Aorta (tissue), 5 donors: ENCODE measurements at regions not wholly inside any gene's neighbourhood (a gene's known extent, or its start where the extent isn't known, plus 50 kb on each side); places are given as distances from the start of the nearest gene placed in this dataset.

Source experiments
- ATAC-seq: fragments of 200-7000 bp; cut with Tn5 transposase; one replicate; pipeline ENCODE4 v1.9.1; 2022; ENCODE audit warnings: moderate library complexity; ENCODE audit not compliant: low FRiP score
- DNase-seq, 2 donors: peaks; one replicate each; pipeline ENCODE4 v3.0.0-alpha.2; 2020
- H3K27ac ChIP-seq, 2 donors: one replicate each; pipeline ENCODE4 v1.5.1; 2013; ENCODE audit warnings: low read length in 2 of 2, mild to moderate bottlenecking in 2 of 2, moderate library complexity in 2 of 2, control low read depth in 1 of 2, inconsistent platforms in 1 of 2, low read depth in 1 of 2
- H3K27me3 ChIP-seq, 2 donors: one replicate each; pipeline ENCODE4 v1.6.1; 2013; ENCODE audit warnings: control low read depth in 1 of 2, low read length in 1 of 2, mild to moderate bottlenecking in 1 of 2, moderate library complexity in 1 of 2; ENCODE audit not compliant: insufficient read depth in 2 of 2, control insufficient read depth in 1 of 2
- H3K36me3 ChIP-seq, 2 donors: one replicate each; pipeline ENCODE4 v1.6.1; 2013; ENCODE audit warnings: control low read depth in 1 of 2, low read length in 1 of 2, mild to moderate bottlenecking in 1 of 2; ENCODE audit not compliant: insufficient read depth in 2 of 2, control insufficient read depth in 1 of 2
- H3K4me1 ChIP-seq, 2 donors: one replicate each; pipeline ENCODE4 v1.6.1; 2013; ENCODE audit warnings: low read length in 2 of 2, control low read depth in 1 of 2, mild to moderate bottlenecking in 1 of 2, moderate library complexity in 1 of 2; ENCODE audit not compliant: insufficient read depth in 2 of 2, control insufficient read depth in 1 of 2
- H3K4me3 ChIP-seq, 2 donors: one replicate each; pipeline ENCODE4 v1.5.1; 2013; ENCODE audit warnings: low read length in 2 of 2, control low read depth in 1 of 2, mild to moderate bottlenecking in 1 of 2
- H3K9me3 ChIP-seq: one replicate; pipeline ENCODE4 v1.6.1; 2013; ENCODE audit warnings: mild to moderate bottlenecking, low read length; ENCODE audit not compliant: control insufficient read depth
- WGBS, 2 donors: extraction: QIAGEN DNeasy Blood & Tissue Kit; methylation state at CpG; one replicate each; pipeline ENCODE4 v1.1.7; 2013; 5-methylcytosine and 5-hydroxymethylcytosine counted together
- intact Hi-C, 2 donors: fragments of 100-400 bp; cut with DNase I; formaldehyde crosslinking; loops; one replicate each; pipeline versions ENCODE4 v1.14.2 to v1.15.0; 2022
- donor health status: healthy with polysubstance abuse.
- donor health status: Bipolar disorder and iron deficiency.
- donor health status: DM: no; HTN: no; CAD: no.
- donor health status: DM: no; HTN: no; CAD: no.
- donor health status: DM: yes; HTN: yes; CAD: no.

DNA sequence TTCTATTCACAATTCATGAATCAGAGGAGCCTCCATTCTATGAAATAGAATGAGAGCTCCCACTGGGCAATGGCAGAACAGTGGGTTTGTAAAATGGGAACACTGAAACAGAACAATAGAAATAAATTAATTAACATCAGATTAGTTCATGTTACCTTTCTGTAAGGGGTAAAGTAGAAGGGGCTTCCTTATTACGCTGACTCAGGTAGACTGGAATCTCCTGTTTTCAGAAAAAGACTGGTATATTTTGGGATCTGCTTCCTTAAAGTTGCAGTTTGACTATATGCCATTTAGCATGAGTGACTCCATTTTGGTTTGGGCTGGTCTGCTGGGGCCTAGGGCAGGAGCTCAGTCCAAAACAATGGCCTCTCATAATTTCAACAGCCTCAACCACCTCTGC is 52.8 kb upstream of the ZFAND3 start:
- 87 to 88% methylated on average over 1 of the region's 1 CpG for WGBS, 2 donors
- no peaks in the 10 kb centered on the region for H3K9me3 ChIP-seq
- intact Hi-C loops, result no loop called here

DNA sequence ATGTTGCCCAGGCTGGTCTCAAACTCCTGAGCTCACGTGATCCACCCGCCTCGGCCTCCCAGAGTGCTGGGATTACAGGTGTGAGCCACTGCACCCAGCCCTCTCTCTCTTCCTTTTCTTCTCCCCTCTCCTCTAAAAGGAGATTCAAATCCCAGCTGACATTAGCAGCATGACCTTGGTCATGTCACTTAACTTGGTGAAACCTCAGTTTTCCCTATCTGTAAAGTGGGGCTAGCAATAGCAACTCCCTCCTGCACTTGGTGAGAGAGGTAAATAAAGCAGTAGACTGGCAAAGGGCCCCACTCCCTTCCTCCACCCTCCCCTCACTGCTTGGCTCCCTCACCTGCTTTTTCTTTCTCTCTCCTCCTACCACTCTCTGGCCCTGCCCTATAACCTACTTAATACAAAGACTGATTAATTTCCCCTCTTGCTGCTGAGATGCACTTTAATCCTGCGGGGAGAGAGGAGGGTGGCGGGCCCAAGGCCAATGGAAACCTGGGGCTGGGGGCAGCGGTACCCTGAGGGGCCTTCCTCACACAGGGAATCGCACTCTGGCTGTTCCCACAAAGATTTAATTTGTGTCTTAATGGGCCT is 54.2 kb upstream of the ZFAND3 start:
- ATAC-seq, result no peak
- Histone ChIP-seq H3K4me3 (no peak overlapping the region), H3K9me3 (no peaks in the 10 kb centered on the region), H3K27ac (no peak overlapping the region), H3K36me3 (no peaks in the 10 kb centered on the region), H3K27me3 (no peaks in the 10 kb centered on the region), H3K4me1 (no peaks in the 10 kb centered on the region)
- WGBS, 2 donors, result 76 to 82% methylated on average over 7 of the region's 7 CpGs
- intact Hi-C loops, result no loop called here
- peak in 1 of 2 donors; percentile 9 for DNase-seq

More for the DNA sequence above, 52.8 kb upstream of the ZFAND3 start:
- Histone ChIP-seq H3K27ac (no peak overlapping the region), H3K36me3 (no peaks in the 10 kb centered on the region), H3K4me1 (no peaks in the 10 kb centered on the region), H3K27me3 (no peaks in the 10 kb centered on the region), H3K4me3 (no peak overlapping the region)
- DNase-seq, result no peak
- ATAC-seq, result no peak

DNA sequence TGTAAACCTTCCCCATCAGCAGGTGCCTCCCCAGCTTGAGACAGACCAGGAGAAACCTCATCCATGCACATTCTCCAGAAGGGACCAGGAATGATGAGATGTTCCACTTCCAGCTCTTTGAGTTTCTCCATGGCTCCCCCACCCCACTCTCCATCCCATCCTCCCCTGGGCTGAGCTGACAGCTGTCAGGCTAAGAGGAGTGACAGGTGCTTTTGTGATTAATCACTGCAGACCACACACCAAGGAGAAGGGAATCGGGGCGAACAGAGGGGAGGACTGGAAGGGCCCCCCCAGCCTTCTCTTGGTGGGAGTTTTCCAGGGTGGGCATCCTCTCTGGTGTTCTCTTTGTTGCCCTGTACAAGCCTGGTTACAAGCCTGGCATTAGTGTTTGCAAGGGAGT is 56.1 kb upstream of the ZFAND3 start:
- ATAC-seq (no peak), DNase-seq (no peak)
- Histone ChIP-seq H3K27ac (no peak overlapping the region), H3K27me3 (no peaks in the 10 kb centered on the region), H3K36me3 (no peaks in the 10 kb centered on the region), H3K4me3 (no peak overlapping the region), H3K9me3 (no peaks in the 10 kb centered on the region), H3K4me1 (no peaks in the 10 kb centered on the region)
- intact Hi-C loops, result no loop called here
- WGBS, 2 donors, result 83 to 86% methylated on average over 2 of the region's 2 CpGs

DNA sequence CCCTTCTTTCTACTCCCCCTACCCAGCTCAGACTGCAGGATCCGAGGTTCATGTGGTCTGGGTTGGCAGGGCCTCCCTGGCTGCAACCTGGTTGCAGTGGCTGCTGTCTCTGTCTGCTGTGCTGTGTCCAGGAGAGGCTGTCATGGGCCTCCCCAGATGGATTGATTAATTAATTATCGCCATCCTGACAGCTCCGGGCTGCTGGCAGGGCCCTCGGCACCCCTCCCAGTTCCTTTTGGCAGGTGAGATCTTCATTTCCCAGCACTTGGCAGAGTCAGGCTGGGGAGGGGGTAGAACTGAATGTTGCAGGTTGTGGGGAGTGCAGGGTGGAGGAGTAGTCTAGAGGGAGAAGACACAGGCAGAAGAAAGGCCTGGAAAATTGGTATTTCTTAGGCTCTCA is 56.7 kb upstream of the ZFAND3 start:
- ATAC-seq (no peak), DNase-seq (no peak)
- Histone ChIP-seq H3K4me1 (no peaks in the 10 kb centered on the region), H3K27ac (no peak overlapping the region), H3K36me3 (no peaks in the 10 kb centered on the region), H3K9me3 (no peaks in the 10 kb centered on the region), H3K4me3 (no peak overlapping the region), H3K27me3 (no peaks in the 10 kb centered on the region)
- 85 to 87% methylated on average over 4 of the region's 4 CpGs for WGBS, 2 donors
- intact Hi-C loops, result no loop called here

DNA sequence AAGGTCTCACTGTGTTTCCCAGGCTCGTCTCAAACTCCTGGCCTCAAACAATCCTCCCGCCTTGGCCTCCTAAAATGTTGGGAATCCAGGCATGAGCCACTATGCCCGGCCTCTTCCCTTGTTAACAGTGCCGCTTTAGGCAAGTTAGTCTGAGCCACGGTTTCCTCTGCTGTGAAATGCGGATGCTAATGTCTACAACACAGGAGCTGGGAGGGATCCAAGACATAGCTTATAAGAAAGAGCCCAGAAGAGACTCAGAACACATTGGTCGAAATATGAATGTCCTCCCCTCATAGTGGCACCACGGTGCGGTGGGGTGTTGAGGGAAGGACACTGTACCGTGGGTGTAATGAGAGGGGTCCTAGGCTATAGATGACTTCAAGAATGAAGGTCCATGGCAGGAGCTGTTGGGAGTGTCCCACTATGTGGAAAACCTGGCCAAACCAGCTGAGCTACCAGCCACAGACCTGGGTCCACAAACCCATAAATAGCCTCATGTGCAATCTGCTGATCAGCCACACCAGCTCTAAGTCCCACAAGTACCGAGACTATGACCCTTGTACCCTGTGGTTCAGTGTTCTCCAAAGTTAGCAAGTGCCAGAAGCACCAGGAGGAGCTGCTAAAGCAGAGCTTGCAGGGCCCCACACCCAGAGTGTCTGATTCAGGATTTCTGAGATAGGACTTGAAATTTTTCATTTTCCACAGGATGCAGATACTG is 57.8 kb upstream of the ZFAND3 start:
- H3K9me3 ChIP-seq, result no peaks in the 10 kb centered on the region
- intact Hi-C loops, result no loop called here
- no peaks in the 10 kb centered on the region for H3K27me3 ChIP-seq
- ATAC-seq, result no peak
- H3K36me3 ChIP-seq, result no peaks in the 10 kb centered on the region
- DNase-seq, result no peak
- WGBS, 2 donors, result 88 to 95% methylated on average over 11 of the region's 11 CpGs
- H3K27ac ChIP-seq, result no peak overlapping the region
- no peak overlapping the region for H3K4me3 ChIP-seq
- H3K4me1 ChIP-seq, result no peaks in the 10 kb centered on the region

DNA sequence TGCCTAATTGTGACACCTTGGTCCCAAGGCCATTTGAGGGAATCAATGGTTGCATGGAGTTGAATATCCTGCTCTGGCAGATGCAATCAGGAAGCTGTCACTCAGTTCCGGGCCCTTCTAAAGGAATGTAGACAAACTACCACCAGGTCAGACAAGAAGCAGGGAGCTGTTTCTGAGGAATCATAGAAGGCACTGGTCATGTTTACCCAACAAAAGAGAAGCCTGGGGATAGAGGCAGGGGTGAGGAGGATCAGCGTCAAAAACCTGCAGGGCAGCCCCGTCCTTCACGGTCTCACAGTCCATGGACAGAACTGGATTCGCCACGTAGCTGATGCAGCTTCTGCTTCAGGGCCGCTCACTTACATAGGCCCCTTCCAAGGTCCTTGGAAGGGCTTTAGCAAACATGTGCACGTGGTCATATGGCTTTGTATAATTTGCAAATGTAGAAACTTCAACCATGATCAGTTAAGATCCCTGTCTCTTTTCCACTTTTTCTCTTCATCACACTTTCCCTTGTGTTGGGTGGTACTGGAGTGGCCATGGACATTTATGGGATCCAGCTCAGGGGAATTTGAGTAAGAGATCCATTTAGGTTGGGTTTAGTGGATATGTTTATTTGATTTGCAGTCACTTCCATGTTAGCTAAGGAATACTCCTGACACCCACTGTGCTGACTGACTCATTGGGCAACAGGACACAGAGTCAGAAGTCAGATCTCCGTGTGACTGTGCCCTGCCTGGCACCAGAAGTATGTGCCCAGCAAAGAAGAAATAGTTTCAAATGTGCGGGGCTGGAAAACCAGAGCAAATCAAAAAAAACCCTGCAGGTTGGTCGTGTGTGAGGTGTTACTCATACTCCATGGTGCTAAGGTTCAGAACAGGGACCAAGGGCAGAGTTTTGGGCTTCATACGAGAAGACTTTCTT is 60.0 kb upstream of the ZFAND3 start:
- Histone ChIP-seq H3K9me3 (no peaks in the 10 kb centered on the region), H3K4me1 (no peaks in the 10 kb centered on the region), H3K4me3 (no peak overlapping the region), H3K36me3 (no peaks in the 10 kb centered on the region), H3K27me3 (no peaks in the 10 kb centered on the region), H3K27ac (no peak overlapping the region)
- intact Hi-C loops, result no loop called here
- DNase-seq (no peak), ATAC-seq (no peak)
- 80 to 86% methylated on average over 12 of the region's 12 CpGs for WGBS, 2 donors

DNA sequence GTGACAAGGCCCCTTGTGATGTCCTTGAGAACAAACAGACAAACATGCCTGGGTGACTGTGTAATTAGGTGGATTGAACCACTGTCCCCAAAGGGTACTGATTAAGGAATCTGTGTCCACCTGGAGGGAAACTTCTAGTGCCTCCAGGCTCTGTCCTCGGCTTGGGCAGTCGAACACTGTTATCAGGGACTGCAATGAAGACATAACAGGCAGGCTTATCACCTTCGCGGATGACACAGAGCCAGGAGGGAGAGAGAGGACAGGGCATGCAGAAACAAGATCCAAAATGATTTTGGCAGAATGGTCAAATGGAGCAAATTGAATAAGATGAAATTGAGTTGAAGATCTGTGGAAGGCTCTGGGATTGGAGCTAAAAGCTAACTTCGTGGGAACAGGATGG is 60.9 kb upstream of the ZFAND3 start:
- H3K4me1 ChIP-seq, result no peaks in the 10 kb centered on the region
- no peak for ATAC-seq
- DNase-seq, result no peak
- H3K27me3 ChIP-seq, result no peaks in the 10 kb centered on the region
- intact Hi-C loops, result no loop called here
- no peaks in the 10 kb centered on the region for H3K9me3 ChIP-seq
- WGBS, 2 donors, result 81 to 90% methylated on average over 5 of the region's 5 CpGs
- H3K4me3 ChIP-seq, result no peak overlapping the region
- H3K36me3 ChIP-seq, result no peaks in the 10 kb centered on the region
- H3K27ac ChIP-seq, result no peak overlapping the region

DNA sequence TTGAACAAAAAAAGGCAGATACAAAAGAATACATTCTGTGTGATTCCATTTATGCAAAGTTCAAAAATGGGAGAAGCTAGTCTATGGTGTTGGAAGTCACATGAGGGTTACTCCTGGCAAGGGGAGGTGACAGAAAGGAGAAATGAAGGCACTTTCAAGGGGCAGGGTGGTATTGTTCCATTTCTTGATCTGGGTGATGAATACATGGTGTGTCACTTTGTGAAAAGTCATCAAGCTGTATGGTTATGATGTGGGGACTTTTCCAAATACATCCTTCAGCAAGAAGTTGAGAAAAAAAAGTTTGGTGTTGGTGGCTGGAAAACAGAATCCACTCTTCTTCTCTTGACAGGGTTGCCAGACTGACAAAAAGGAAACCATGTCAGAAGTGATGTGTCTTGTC is 60.6 kb upstream of the MDGA1 start:
- Histone ChIP-seq H3K36me3 (no peaks in the 10 kb centered on the region), H3K9me3 (no peaks in the 10 kb centered on the region), H3K27ac (no peak overlapping the region), H3K27me3 (no peaks in the 10 kb centered on the region), H3K4me1 (no peaks in the 10 kb centered on the region), H3K4me3 (no peak overlapping the region)
- ATAC-seq, result no peak
- intact Hi-C loops, result no loop called here
- DNase-seq, result no peak
